ENCODE measurements at regions not wholly inside any gene's neighbourhood (a gene's known extent, or its start where the extent isn't known, plus 50 kb on each side); places are given as distances from the start of the nearest gene placed in this dataset.

DNA sequence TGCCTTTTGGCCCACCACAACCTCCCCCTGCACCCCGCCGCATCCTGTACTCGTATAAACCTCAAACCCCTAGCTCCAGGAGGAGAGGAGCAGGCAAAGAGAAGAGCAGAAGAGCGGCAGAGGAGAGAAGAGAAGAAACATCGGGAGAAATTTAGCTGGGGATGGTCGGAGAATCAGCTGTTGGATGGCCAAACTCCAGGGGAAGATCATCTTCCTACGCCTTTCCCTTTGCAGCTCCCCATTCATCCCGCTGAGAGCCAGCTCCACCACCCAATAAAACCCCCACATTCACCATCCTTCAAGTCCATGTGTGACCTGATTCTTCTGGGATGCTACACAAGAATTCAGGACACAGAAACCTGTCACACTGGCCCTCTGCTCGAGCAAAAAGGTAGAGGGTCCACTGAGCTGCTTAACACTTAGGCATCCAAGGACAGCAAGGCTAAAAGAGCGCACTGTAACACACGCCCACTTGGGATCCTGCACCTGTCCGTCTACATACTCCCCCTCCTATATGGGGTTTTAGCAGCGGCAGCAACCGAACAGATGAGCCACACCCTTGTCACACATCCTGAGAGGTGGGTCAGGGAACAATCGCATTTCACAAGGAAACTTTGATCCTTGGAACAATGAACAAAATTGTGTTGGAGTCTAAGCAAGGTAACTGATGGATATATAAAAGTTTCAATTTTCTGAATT, 51.6 kb upstream of the MIR17HG start:
- no peak for DNase-seq (ENCODE audit: low spot score)
- no peak for ATAC-seq

DNA sequence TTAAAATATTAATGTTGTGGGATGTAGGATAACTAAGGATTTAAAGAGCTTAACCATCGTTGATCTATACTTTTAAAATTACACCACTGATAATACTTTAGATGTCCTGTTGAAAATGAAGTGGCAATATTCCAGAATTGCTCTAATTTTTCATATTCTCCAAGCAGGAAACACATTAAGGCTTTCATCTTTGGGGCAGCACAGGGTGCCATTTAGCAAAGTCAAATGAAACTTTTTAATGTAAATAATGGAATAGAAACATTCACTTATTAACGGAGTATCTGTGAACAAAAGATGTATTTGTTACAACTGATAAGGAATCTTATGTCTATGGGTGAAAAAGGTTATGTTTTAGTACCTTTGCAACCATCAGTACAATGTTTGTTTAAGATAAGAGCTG, 50.0 kb upstream of the MIR17HG start:
- DNase-seq (ENCODE audit: low spot score) (no peak), ATAC-seq (no peak)

Measured in left lobe of liver (tissue), 2 donors.